ENCODE measurements at regions not wholly inside any gene's neighbourhood (a gene's known extent, or its start where the extent isn't known, plus 50 kb on each side); places are given as distances from the start of the nearest gene placed in this dataset.

DNA sequence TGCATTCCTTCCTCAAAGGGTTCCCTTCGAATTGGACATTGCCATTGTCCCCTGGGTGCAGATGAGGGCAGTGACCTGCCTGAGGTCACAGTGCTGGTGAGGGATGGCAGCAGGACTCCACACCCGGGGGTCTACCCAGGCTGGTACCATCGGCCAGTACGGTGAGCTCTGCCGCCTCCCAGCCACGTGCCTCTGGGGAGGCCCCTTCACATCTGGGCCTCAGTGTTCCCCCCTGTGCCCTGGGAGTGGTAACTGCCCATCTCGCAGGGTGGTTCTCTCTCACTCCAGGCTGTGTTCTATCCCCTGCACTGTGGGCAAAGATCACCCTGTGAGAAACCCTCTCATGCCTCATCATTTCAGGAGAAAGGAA is 99.4 kb upstream of the IQSEC1 start:
- TF ChIP-seq CTCF (IDR thresholded peaks at IDR 0.05; ENCODE audit: insufficient read depth, low read length) (no peak), POLR2AphosphoS5 (IDR thresholded peaks at IDR 0.05; ENCODE audit: low read depth) (no peak), REST (IDR thresholded peaks at IDR 0.05; ENCODE audit: insufficient replicate concordance, low read depth) (no peak)

All from HL-60 (cell line).